ENCODE measurements at regions not wholly inside any gene's neighbourhood (a gene's known extent, or its start where the extent isn't known, plus 50 kb on each side); places are given as distances from the start of the nearest gene placed in this dataset.

DNA sequence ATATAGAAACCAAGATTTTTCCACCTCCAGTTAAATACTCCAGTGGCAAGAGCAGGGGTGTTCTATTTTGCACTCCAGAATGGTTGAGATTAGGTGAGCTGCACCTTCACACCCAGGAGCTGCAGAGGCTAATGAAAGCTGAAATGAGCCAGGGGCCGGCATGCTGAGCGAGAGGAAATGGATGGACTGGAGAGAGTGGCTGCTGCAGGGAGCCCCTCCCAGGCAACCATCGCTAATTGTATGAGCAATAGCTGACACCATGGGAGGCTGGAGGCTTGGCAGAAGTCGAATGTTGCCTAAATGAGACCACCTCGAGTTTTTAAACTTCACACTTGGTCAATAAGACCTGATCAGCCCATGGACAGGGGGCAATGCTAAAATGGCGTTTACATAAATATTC is 301.8 kb upstream of the TMPO start (continued):
- no peak for TF ChIP-seq JUND (IDR thresholded peaks at IDR 0.05)
- TF ChIP-seq MXI1 (IDR thresholded peaks at IDR 0.05; ENCODE audit: low read depth, low read length): no peak
- no peak for TF ChIP-seq SIN3A (IDR thresholded peaks at IDR 0.05; ENCODE audit: borderline replicate concordance, low read depth, low read length)
- no peak for TF ChIP-seq MEF2A (IDR thresholded peaks at IDR 0.05; ENCODE audit: borderline replicate concordance, low read depth)
- no peak for TF ChIP-seq FOSL2 (IDR thresholded peaks at IDR 0.05; ENCODE audit: borderline replicate concordance, low read depth)

DNA sequence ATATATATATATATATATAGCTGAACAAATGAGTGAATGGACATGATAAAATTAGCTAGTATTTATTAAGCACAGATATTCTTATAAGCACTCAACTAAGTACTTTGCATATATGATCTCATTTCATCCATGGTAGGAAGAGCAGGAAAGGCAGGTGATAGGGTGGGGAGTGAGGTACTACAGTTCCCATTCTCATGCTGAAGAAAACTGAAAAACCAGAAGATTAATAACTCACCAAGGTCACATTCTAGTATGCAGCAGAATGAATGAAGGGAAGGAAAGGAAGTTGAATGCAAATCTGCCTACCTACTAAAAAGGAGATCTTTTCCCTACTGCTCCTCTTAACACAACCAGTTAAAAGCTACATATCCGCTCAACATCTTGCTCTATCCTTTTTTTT is 298.1 kb upstream of the TMPO start:
- 55% methylated on average over 1 of the region's 1 CpG for WGBS (ENCODE audit: low lambda C conversion rate)
- CTCF ChIA-PET: no interaction called here

More for the DNA sequence above, 298.1 kb upstream of the TMPO start:
- Histone ChIP-seq H3F3A (replicated peaks; ENCODE audit: insufficient read depth) (no peaks in the 10 kb centered on the region), H3K9me3 (no peaks in the 10 kb centered on the region), H2AFZ (ENCODE audit: low read depth) (no peak overlapping the region), H3K36me3 (replicated peaks in 1 of 2; ENCODE audit: control insufficient read depth in 1 of 2, insufficient read depth in 2 of 2, low read length in 1 of 2) (no peaks in the 10 kb centered on the region), H3K4me3 (ENCODE audit: low read depth in 2 of 2, low read length in 1 of 2) (no peak overlapping the region), H3K9me2 (no peaks in the 10 kb centered on the region), H3K4me2 (no peak overlapping the region), H4K20me1 (ENCODE audit: insufficient read depth) (no peaks in the 10 kb centered on the region), H3K27me3 (ENCODE audit: insufficient read depth) (no peaks in the 10 kb centered on the region), H3K27ac (ENCODE audit: low read depth in 2 of 2, low read length in 1 of 2) (no peak overlapping the region), H3K9ac (no peak overlapping the region), H3K4me1 (ENCODE audit: control insufficient read depth in 1 of 2, insufficient read depth in 2 of 2, low read depth in 1 of 2, low read length in 1 of 2) (no peaks in the 10 kb centered on the region), H3K79me2 (ENCODE audit: insufficient read depth) (no peaks in the 10 kb centered on the region)
- POLR2A ChIA-PET: no interaction called here
- no peak for TF ChIP-seq NRF1 (IDR thresholded peaks at IDR 0.05; ENCODE audit: low read depth, low read length)
- TF ChIP-seq EZH2phosphoT487 (IDR thresholded peaks at IDR 0.05; ENCODE audit: borderline replicate concordance, low read depth): no peak
- no peak for TF ChIP-seq GATA2 (CRISPR knock-in tag; IDR thresholded peaks at IDR 0.05)
- TF ChIP-seq SIN3A (IDR thresholded peaks at IDR 0.05; ENCODE audit: borderline replicate concordance, low read depth, low read length): no peak
- TF ChIP-seq GABPA (IDR thresholded peaks at IDR 0.05; ENCODE audit: low read depth): no peak
- TF ChIP-seq, protein P1, sequence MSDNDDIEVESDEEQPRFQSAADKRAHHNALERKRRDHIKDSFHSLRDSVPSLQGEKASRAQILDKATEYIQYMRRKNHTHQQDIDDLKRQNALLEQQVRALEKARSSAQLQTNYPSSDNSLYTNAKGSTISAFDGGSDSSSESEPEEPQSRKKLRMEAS (IDR thresholded peaks at IDR 0.05; ENCODE audit: low read depth): no peak
- TF ChIP-seq SMC3 (IDR thresholded peaks at IDR 0.05; ENCODE audit: low read depth, low read length): no peak
- TF ChIP-seq YY1 (IDR thresholded peaks at IDR 0.05; ENCODE audit: low read depth): no peak
- no peak for TF ChIP-seq RFX5 (IDR thresholded peaks at IDR 0.05; ENCODE audit: low read length)
- TF ChIP-seq RAD21 (IDR thresholded peaks at IDR 0.05; ENCODE audit: low read length): no peak
- TF ChIP-seq MEF2A (IDR thresholded peaks at IDR 0.05; ENCODE audit: borderline replicate concordance, low read depth): no peak
- TF ChIP-seq FOSL2 (IDR thresholded peaks at IDR 0.05; ENCODE audit: borderline replicate concordance, low read depth): no peak
- TF ChIP-seq, protein P2, sequence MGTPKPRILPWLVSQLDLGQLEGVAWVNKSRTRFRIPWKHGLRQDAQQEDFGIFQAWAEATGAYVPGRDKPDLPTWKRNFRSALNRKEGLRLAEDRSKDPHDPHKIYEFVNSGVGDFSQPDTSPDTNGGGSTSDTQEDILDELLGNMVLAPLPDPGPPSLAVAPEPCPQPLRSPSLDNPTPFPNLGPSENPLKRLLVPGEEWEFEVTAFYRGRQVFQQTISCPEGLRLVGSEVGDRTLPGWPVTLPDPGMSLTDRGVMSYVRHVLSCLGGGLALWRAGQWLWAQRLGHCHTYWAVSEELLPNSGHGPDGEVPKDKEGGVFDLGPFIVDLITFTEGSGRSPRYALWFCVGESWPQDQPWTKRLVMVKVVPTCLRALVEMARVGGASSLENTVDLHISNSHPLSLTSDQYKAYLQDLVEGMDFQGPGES (IDR thresholded peaks at IDR 0.05; ENCODE audit: low read depth, low read length): no peak
- TF ChIP-seq EP300 (IDR thresholded peaks at IDR 0.05; ENCODE audit: borderline replicate concordance in 1 of 2, low read depth in 1 of 2, low read length in 1 of 2): no peak
- no peak for TF ChIP-seq CTCF (IDR thresholded peaks at IDR 0.05)
- TF ChIP-seq MXI1 (IDR thresholded peaks at IDR 0.05; ENCODE audit: low read depth, low read length): no peak
- no peak for TF ChIP-seq FOXM1 (IDR thresholded peaks at IDR 0.05; ENCODE audit: low read depth)
- no peak for TF ChIP-seq RXRA (IDR thresholded peaks at IDR 0.05; ENCODE audit: borderline replicate concordance, low read depth)
- DNase-seq: no peak

Data from SK-N-SH (cell line).